ENCODE measurements at regions not wholly inside any gene's neighbourhood (a gene's known extent, or its start where the extent isn't known, plus 50 kb on each side); places are given as distances from the start of the nearest gene placed in this dataset.

- TF ChIP-seq, protein P1, sequence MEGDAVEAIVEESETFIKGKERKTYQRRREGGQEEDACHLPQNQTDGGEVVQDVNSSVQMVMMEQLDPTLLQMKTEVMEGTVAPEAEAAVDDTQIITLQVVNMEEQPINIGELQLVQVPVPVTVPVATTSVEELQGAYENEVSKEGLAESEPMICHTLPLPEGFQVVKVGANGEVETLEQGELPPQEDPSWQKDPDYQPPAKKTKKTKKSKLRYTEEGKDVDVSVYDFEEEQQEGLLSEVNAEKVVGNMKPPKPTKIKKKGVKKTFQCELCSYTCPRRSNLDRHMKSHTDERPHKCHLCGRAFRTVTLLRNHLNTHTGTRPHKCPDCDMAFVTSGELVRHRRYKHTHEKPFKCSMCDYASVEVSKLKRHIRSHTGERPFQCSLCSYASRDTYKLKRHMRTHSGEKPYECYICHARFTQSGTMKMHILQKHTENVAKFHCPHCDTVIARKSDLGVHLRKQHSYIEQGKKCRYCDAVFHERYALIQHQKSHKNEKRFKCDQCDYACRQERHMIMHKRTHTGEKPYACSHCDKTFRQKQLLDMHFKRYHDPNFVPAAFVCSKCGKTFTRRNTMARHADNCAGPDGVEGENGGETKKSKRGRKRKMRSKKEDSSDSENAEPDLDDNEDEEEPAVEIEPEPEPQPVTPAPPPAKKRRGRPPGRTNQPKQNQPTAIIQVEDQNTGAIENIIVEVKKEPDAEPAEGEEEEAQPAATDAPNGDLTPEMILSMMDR (IDR thresholded peaks at IDR 0.05): no peak
- TF ChIP-seq ZFX (IDR thresholded peaks at IDR 0.05; ENCODE audit: borderline replicate concordance): no peak
- H3K27ac ChIP-seq: no peak overlapping the region
Observed at GRCh38 chr13:111549464-111549863, 229.0 kb downstream of the TEX29 start.

DNA sequence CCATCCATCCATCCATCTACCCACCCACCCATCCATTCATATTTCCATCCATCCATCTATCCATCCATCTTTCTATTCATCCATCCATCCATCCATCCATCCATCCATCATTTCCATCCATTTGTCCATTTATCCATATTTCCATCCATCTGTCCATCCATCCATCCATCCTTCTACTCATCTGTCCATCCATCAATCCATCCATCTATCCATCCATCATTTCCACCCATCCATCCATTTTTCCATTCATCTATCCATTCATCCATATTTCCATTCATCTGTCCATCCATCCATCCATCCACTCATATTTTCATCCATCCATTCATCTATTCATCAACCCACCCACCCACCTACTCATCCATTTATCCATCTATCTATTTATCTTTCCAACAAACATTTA is 229.6 kb downstream of the TEX29 start:
- TF ChIP-seq ZFX (IDR thresholded peaks at IDR 0.05; ENCODE audit: borderline replicate concordance): no peak
- TF ChIP-seq, protein P1 (IDR thresholded peaks at IDR 0.05): no peak
- H3K27ac ChIP-seq: no peak overlapping the region

DNA sequence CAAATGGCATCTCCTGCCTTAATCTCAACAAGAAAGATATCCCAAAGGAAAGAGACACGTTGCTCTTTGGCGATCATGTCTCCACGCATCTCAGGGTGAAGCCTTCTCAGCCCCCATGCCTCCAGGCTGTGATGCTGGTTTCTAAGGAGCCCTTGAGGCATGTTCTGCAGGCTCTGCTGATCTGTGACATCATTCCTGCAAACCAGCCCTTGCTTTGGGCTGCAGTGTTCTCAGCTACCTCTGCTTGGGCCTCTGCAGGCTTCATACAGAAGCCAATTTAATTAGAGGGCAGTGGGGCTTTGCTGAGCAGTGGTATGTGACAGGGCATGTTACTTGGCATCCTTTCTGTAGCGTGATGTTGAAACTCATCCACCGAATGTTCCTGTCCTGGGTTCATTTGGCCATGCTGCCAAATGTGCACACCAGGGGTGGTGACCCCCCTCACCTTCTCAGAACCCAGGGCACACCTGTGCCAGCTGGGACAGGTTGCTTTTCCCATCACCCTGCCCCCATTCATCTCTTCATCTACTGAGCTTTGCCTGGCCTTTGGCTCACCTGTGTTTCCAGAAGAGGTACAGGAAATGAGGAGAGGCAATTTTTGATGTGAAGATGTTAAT is 230.9 kb downstream of the TEX29 start:
- no peak overlapping the region for H3K27ac ChIP-seq
- no peak for TF ChIP-seq ZFX (IDR thresholded peaks at IDR 0.05; ENCODE audit: borderline replicate concordance)
- TF ChIP-seq, protein P1 (IDR thresholded peaks at IDR 0.05): no peak

- TF ChIP-seq, protein P1 (IDR thresholded peaks at IDR 0.05): no peak
- no peak for TF ChIP-seq ZFX (IDR thresholded peaks at IDR 0.05; ENCODE audit: borderline replicate concordance)
- H3K27ac ChIP-seq: no peak overlapping the region
Observed at GRCh38 chr13:111552891-111553655, 232.6 kb downstream of the TEX29 start.

DNA sequence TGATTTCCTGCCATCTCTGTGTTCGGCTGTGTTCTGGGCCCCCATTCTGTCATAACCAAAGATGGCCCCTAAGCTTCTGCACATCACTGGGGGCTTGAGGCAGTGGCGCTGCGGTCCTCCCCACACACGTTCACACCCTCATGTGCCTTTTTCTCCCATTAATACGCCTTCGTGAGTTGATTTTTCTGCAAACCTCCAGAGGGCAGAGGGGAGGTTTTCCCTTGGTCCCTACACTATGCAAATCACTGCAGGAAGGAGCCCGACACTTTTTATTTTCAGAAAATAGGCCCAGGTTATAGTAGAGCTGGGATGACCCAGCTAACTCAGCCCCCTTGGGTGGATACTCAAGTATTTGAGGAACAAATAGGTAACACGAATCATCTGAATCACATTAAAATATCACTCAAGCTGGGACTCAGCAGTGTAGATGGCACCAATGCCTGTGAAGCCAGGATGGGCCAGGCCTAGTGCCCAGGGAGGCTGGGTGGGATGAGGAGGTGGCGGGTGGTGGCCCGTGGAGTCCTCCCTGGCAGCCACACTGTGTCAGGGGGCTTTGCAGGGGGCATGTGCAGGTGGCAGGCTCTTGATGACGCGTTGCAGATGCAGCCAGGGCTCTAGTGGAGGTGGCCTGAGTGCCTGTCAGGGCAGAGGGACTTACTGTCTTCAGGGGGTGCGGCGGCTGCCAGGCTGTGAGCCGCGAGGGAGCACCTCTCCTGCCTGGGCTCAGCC is 234.3 kb downstream of the TEX29 start:
- H3K27ac ChIP-seq: no peak overlapping the region
- TF ChIP-seq, protein P1 (IDR thresholded peaks at IDR 0.05): no peak
- TF ChIP-seq ZFX (IDR thresholded peaks at IDR 0.05; ENCODE audit: borderline replicate concordance): no peak

GRCh38 chr13:111555268-111555808 is 234.9 kb downstream of the TEX29 start:
- no peak overlapping the region for H3K27ac ChIP-seq
- no peak for TF ChIP-seq ZFX (IDR thresholded peaks at IDR 0.05; ENCODE audit: borderline replicate concordance)
- TF ChIP-seq, protein P1 (IDR thresholded peaks at IDR 0.05): no peak
